ENCODE measurements at regions not wholly inside any gene's neighbourhood (a gene's known extent, or its start where the extent isn't known, plus 50 kb on each side); places are given as distances from the start of the nearest gene placed in this dataset.

DNA sequence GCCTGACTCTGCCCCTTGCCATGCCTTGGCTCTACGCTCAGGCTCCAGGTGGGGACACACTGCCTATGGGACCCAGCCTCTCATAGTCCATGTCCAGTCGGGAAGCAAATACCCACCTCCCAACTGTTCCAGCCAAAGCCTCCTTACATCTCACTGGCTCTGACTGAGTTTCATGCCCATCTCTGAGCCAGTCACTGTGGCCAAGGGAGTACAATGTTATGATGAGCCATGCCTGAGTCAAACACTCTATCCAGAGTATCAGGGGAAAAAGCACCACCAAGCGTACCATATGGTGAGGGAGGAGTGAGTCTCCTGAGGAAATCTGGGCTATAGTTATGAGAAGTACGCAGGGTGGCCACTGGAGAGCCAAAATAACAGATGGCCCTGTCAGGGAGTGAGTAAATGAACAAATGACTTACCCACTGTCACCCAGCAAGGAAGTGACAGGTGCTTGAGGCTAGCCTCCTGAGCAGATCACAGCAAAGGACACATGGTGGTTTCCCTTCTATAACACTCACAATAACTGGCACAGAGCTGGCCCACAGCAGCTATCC lies 236.6 kb upstream of the GJB5 start (continued):
- no peak for TF ChIP-seq SMC3 (conservative IDR thresholded peaks at IDR 0.05; ENCODE audit: insufficient read depth, low read depth, low read length)
- no peak for TF ChIP-seq FOXM1 (IDR thresholded peaks at IDR 0.05; ENCODE audit: low read depth)
- TF ChIP-seq FOXM1 (CRISPR knock-in tag; IDR thresholded peaks at IDR 0.05; ENCODE audit: low read depth), result no peak
- TF ChIP-seq MCM7 (IDR thresholded peaks at IDR 0.05), result no peak
- TF ChIP-seq HDAC8 (tag; IDR thresholded peaks at IDR 0.05), result no peak
- no peak for TF ChIP-seq COPS2 (conservative IDR thresholded peaks at IDR 0.05)

DNA sequence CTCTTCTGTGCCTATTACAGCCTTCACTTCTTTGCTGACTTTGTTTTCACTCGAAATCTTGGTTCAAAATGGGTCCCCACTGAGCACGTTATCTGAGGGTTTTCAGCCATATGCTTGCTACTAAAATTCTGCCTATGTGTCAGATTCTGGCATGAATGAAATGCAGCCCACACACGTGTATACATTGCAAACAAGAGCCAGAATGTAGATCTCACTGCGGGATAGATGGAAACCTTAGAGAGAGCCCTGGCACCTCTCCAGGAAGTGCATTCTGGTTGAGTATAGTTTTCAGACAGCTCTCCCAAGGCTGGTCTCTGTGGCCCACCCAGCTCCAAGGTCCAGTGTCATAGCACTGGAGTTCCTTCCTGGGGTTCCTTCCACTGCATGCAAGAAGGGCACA lies 234.7 kb upstream of the GJB5 start:
- Histone ChIP-seq H3K4me1 (replicated peaks in 1 of 2; ENCODE audit: control insufficient read depth in 2 of 2, insufficient read depth in 2 of 2, low read length in 2 of 2) (no peaks in the 10 kb centered on the region), H3K27ac (ENCODE audit: extremely low read depth, low read depth, low read length) (no peak overlapping the region), H2AFZ (ENCODE audit: low read depth, low read length) (no peak overlapping the region), H3K9me1 (ENCODE audit: control insufficient read depth, insufficient read depth, low read length) (no peaks in the 10 kb centered on the region), H3K36me3 (ENCODE audit: control insufficient read depth, insufficient read depth, low read length) (no peaks in the 10 kb centered on the region), H3K9me3 (replicated peaks; ENCODE audit: control insufficient read depth, insufficient read depth, low read depth, low read length) (no peaks in the 10 kb centered on the region), H3K4me3 (no peak overlapping the region), H3K79me2 (ENCODE audit: control insufficient read depth, insufficient read depth, low read length) (no peaks in the 10 kb centered on the region), H3K9ac (ENCODE audit: insufficient read depth in 1 of 2, low read depth in 2 of 2, low read length in 2 of 2) (no peak overlapping the region), H3K27me3 (ENCODE audit: control insufficient read depth in 2 of 2, insufficient read depth in 2 of 2, low read length in 2 of 2) (no peaks in the 10 kb centered on the region), H4K20me1 (replicated peaks; ENCODE audit: control insufficient read depth, insufficient read depth, low read length) (no peaks in the 10 kb centered on the region), H3K4me2 (ENCODE audit: insufficient read depth, low read length) (no peak overlapping the region)
- 0% methylated on average over 4 of the region's 4 CpGs for WGBS (ENCODE audit: insufficient coverage, low coverage, missing lambda C conversion rate)
- in situ Hi-C loops (cut with MboI), result no loop called here
- no peak for FAIRE-seq
- POLR2A ChIA-PET, result interaction anchor here (1.0 kb wide), 1 partner anchor 22 kb away, joined by 4 read pairs; no protein-coding TSS in a partner anchor
- no peak for ATAC-seq
- CTCF ChIA-PET (ENCODE audit: low intra/inter-chr PET ratio), result no interaction called here
- no peak for TF ChIP-seq RFX1 (IDR thresholded peaks at IDR 0.05)
- no peak for TF ChIP-seq HNRNPK (IDR thresholded peaks at IDR 0.05; ENCODE audit: low read depth, low read length, poor library complexity, severe bottlenecking)
- no peak for TF ChIP-seq NUFIP1 (IDR thresholded peaks at IDR 0.05; ENCODE audit: partially characterized antibody)
- TF ChIP-seq, protein P1, sequence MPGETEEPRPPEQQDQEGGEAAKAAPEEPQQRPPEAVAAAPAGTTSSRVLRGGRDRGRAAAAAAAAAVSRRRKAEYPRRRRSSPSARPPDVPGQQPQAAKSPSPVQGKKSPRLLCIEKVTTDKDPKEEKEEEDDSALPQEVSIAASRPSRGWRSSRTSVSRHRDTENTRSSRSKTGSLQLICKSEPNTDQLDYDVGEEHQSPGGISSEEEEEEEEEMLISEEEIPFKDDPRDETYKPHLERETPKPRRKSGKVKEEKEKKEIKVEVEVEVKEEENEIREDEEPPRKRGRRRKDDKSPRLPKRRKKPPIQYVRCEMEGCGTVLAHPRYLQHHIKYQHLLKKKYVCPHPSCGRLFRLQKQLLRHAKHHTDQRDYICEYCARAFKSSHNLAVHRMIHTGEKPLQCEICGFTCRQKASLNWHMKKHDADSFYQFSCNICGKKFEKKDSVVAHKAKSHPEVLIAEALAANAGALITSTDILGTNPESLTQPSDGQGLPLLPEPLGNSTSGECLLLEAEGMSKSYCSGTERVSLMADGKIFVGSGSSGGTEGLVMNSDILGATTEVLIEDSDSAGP (CRISPR knock-in tag; IDR thresholded peaks at IDR 0.05), result no peak
- TF ChIP-seq SMARCA4 (IDR thresholded peaks at IDR 0.05), result no peak
- TF ChIP-seq GTF2E2 (tag; IDR thresholded peaks at IDR 0.05), result no peak
- TF ChIP-seq ZNF77 (CRISPR knock-in tag; IDR thresholded peaks at IDR 0.05), result no peak
- no peak for TF ChIP-seq ZNF408 (CRISPR knock-in tag; IDR thresholded peaks at IDR 0.05; ENCODE audit: low read depth)
- TF ChIP-seq ZNF232 (CRISPR knock-in tag; IDR thresholded peaks at IDR 0.05), result no peak
- TF ChIP-seq, protein P2, sequence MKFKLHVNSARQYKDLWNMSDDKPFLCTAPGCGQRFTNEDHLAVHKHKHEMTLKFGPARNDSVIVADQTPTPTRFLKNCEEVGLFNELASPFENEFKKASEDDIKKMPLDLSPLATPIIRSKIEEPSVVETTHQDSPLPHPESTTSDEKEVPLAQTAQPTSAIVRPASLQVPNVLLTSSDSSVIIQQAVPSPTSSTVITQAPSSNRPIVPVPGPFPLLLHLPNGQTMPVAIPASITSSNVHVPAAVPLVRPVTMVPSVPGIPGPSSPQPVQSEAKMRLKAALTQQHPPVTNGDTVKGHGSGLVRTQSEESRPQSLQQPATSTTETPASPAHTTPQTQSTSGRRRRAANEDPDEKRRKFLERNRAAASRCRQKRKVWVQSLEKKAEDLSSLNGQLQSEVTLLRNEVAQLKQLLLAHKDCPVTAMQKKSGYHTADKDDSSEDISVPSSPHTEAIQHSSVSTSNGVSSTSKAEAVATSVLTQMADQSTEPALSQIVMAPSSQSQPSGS (CRISPR knock-in tag; IDR thresholded peaks at IDR 0.05), result no peak
- no peak for TF ChIP-seq ZNF197 (CRISPR knock-in tag; IDR thresholded peaks at IDR 0.05; ENCODE audit: low read depth)
- no peak for TF ChIP-seq NCOA4 (IDR thresholded peaks at IDR 0.05; ENCODE audit: partially characterized antibody)
- no peak for TF ChIP-seq MEIS2 (IDR thresholded peaks at IDR 0.05; ENCODE audit: partially characterized antibody)
- TF ChIP-seq ZNF764 (CRISPR knock-in tag; IDR thresholded peaks at IDR 0.05; ENCODE audit: low read depth), result no peak
- TF ChIP-seq NRF1 (conservative IDR thresholded peaks at IDR 0.05 in 1 of 2, IDR thresholded peaks at IDR 0.05 in 1 of 2), result no peak
- TF ChIP-seq TAF9B (IDR thresholded peaks at IDR 0.05; ENCODE audit: partially characterized antibody), result no peak
- BruUV-seq (replicated peaks), result no TSS peak
- intact Hi-C loops (cut with micrococcal nuclease), result no loop called here
- no peak for DNase-seq (ENCODE audit: extremely low read depth in 1 of 4, low spot score in 3 of 4)

Measured in K562 (cell line).